Amniotic stem cell (primary cell): ENCODE measurements at regions not wholly inside any gene's neighbourhood (a gene's known extent, or its start where the extent isn't known, plus 50 kb on each side); places are given as distances from the start of the nearest gene placed in this dataset.
A peak's percentile ranks its signal among the peaks of the same experiment; 100 is the strongest.

ENCODE experiments used
- DNase-seq: peaks from one replicate; lab custom pipeline; 2025; lab: John Stamatoyannopoulos, UW

GRCh38 chr9:88757406-88758010 lies 222.5 kb downstream of the NXNL2 start:
- no peak for DNase-seq

- no peak for DNase-seq
These were observed 224.4 kb downstream of the NXNL2 start for GRCh38 chr9:88759364-88759763.

- DNase-seq = no peak
These were observed 224.3 kb upstream of the S1PR3 start for GRCh38 chr9:88766778-88767503.

- DNase-seq = no peak
These were observed 223.8 kb upstream of the S1PR3 start for GRCh38 chr9:88767504-88767790.

GRCh38 chr9:88772575-88772974 lies 218.7 kb upstream of the S1PR3 start:
- DNase-seq = no peak

GRCh38 chr9:88773126-88773525 lies 218.1 kb upstream of the S1PR3 start:
- no peak for DNase-seq

GRCh38 chr9:88773627-88774244 lies 217.5 kb upstream of the S1PR3 start:
- no peak for DNase-seq

GRCh38 chr9:88775037-88775471 lies 216.2 kb upstream of the S1PR3 start:
- DNase-seq = peak; percentile 81

- no peak for DNase-seq
These were observed 215.7 kb upstream of the S1PR3 start for GRCh38 chr9:88775559-88775958.

GRCh38 chr9:88775966-88776365 lies 215.3 kb upstream of the S1PR3 start:
- DNase-seq = no peak

- no peak for DNase-seq
These were observed 214.4 kb upstream of the S1PR3 start for GRCh38 chr9:88776717-88777497.

- DNase-seq = no peak
These were observed 213.6 kb upstream of the S1PR3 start for GRCh38 chr9:88777498-88778312.

GRCh38 chr9:88781628-88782391 lies 209.5 kb upstream of the S1PR3 start:
- DNase-seq = no peak

- no peak for DNase-seq
These were observed 208.1 kb upstream of the S1PR3 start for GRCh38 chr9:88782931-88783710.

- DNase-seq = no peak
These were observed 207.6 kb upstream of the S1PR3 start for GRCh38 chr9:88783711-88784083.

- no peak for DNase-seq
These were observed 206.3 kb upstream of the S1PR3 start for GRCh38 chr9:88784960-88785359.

- DNase-seq = no peak
These were observed 204.8 kb upstream of the S1PR3 start for GRCh38 chr9:88786291-88787079.

GRCh38 chr9:88789785-88790184 lies 201.5 kb upstream of the S1PR3 start:
- no peak for DNase-seq

GRCh38 chr9:88791105-88791805 lies 200.0 kb upstream of the S1PR3 start:
- DNase-seq = no peak
